Activated B cell treated with CpG ODN at 0.5 μM for 24 hours (primary cell): ENCODE measurements at regions not wholly inside any gene's neighbourhood (a gene's known extent, or its start where the extent isn't known, plus 50 kb on each side); places are given as distances from the start of the nearest gene placed in this dataset.

Source experiments
- ATAC-seq: fragments of 200-7000 bp; cut with Tn5 transposase; one replicate; pipeline ENCODE4 v1.10.0; 2021; ENCODE audit warnings: low read depth, mild to moderate bottlenecking, moderate library complexity
- CTCF ChIA-PET: fragments of 350-600 bp; sonication (Branson Sonifier 250); formaldehyde crosslinking; loops from one replicate; lab custom pipeline; 2021; ENCODE audit warnings: antibody characterized with exemption; lab: Charles Lee
- POLR2A ChIA-PET: fragments of 350-600 bp; sonication (Branson Sonifier 250); formaldehyde crosslinking; loops from one replicate; lab custom pipeline; 2021; ENCODE audit warnings: antibody characterized with exemption; lab: Charles Lee
- DNase-seq: peaks from one replicate; pipeline ENCODE4 v3.0.0; 2022
- H3K27ac Mint-ChIP-seq: one replicate; pipeline ENCODE4 v1.8.0; 2020; ENCODE audit warnings: mixed read lengths
- H3K27me3 Mint-ChIP-seq: one replicate; pipeline ENCODE4 v1.8.0; 2021; ENCODE audit warnings: mixed read lengths
- H3K36me3 Mint-ChIP-seq: one replicate; pipeline ENCODE4 v1.8.0; 2021; ENCODE audit warnings: low read depth, mixed read lengths
- H3K4me1 Mint-ChIP-seq: one replicate; pipeline ENCODE4 v1.8.0; 2021; ENCODE audit warnings: mixed read lengths
- H3K4me3 Mint-ChIP-seq: one replicate; pipeline ENCODE4 v1.8.0; 2020; ENCODE audit warnings: mild to moderate bottlenecking, mixed read lengths
- H3K9me3 Mint-ChIP-seq: one replicate; pipeline ENCODE4 v1.8.0; 2020; ENCODE audit warnings: mixed read lengths
- intact Hi-C: fragments of 100-400 bp; cut with micrococcal nuclease; formaldehyde crosslinking; loops from one replicate; pipeline ENCODE4 v1.15.1; 2024
- TF ChIP-seq, protein P1 (sequence below): fragments of 200-600 bp; IDR thresholded peaks from one replicate; pipeline ENCODE4 v1.8.0; 2022; ENCODE audit warnings: antibody characterized with exemption, mild to moderate bottlenecking

DNA sequence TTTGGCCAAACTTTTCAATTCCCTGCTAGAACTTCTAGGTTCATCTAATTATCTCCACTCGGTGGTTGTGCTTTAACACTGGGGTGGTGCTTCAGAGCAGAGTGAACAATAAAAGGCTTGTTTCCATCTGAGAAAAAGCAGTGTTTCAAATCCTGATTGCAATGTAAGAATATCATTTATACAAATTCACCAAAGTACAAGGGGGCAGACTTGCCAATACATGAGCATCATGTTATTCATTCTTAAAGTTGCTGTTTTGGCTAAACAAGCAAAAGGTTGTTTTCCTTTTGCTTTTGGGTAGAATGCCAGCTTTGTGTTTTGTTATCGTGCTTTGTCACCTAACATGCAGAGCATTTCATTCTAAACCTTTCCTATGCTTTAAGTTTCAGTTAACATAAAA lies 78.5 kb upstream of the UBAC2 start:
- H3K27ac Mint-ChIP-seq, result no peak overlapping the region
- H3K36me3 Mint-ChIP-seq, result no peaks in the 10 kb centered on the region
- ATAC-seq, result no peak
- no peaks in the 10 kb centered on the region for H3K9me3 Mint-ChIP-seq
- H3K4me1 Mint-ChIP-seq, result peaks cover 14% of the 10 kb centered on the region
- H3K4me3 Mint-ChIP-seq, result no peak overlapping the region
- TF ChIP-seq, protein P1, sequence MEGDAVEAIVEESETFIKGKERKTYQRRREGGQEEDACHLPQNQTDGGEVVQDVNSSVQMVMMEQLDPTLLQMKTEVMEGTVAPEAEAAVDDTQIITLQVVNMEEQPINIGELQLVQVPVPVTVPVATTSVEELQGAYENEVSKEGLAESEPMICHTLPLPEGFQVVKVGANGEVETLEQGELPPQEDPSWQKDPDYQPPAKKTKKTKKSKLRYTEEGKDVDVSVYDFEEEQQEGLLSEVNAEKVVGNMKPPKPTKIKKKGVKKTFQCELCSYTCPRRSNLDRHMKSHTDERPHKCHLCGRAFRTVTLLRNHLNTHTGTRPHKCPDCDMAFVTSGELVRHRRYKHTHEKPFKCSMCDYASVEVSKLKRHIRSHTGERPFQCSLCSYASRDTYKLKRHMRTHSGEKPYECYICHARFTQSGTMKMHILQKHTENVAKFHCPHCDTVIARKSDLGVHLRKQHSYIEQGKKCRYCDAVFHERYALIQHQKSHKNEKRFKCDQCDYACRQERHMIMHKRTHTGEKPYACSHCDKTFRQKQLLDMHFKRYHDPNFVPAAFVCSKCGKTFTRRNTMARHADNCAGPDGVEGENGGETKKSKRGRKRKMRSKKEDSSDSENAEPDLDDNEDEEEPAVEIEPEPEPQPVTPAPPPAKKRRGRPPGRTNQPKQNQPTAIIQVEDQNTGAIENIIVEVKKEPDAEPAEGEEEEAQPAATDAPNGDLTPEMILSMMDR, result no peak
- intact Hi-C loops, result loop anchor here (5.0 kb wide), 1 partner anchor 35 kb away; no protein-coding TSS in a partner anchor
- peaks cover 11% of the 10 kb centered on the region for H3K27me3 Mint-ChIP-seq
- no peak for DNase-seq
- POLR2A ChIA-PET, result no interaction called here
- CTCF ChIA-PET, result no interaction called here

DNA sequence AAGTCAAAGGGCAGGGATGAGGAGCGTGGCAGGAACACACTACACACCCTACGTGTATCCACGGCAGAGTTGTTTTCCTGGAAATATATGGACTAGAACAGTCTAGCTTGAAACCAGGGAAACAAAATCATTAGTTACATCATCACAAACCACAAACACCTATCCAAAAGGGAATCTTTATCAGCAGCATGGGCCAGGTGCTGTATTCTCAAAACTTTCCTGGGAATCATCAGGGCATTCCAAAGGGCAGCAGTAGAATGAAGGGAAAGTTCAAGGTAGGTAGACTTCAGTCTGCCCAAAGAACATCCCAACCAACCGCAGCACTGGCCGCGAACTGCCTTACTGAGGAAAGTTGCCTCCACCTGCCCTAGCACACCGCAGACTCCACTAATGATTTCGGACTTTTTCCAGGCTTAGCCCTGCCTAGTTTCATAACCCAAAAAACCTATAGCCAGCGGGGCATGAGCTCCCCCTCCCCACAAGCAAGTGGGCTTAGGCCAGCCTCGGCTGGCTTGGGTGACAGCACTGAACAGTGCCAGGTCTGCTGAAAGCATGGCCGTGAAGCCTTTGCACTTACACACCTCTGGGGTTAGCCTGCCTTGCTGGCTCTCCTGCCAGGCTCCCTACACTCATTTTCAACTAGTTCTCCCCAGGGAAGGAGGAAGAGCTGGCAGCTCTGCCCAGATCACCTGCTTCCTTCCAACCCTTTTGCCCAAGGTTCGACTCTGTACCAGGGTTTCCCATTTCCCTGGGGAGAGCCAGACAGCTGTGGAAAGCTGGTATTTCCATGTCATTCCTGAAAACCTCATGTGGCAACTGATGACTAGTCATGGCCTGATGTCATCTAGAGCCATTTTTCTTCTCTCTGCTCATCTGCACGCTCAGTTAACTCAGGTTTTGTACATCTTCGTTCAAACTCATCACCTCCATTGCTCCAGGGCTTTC lies 77.3 kb upstream of the UBAC2 start:
- Mint-ChIP-seq H3K4me1 (peaks cover 14% of the 10 kb centered on the region), H3K9me3 (no peaks in the 10 kb centered on the region), H3K27me3 (peaks cover 11% of the 10 kb centered on the region), H3K36me3 (no peaks in the 10 kb centered on the region), H3K27ac (no peak overlapping the region), H3K4me3 (no peak overlapping the region)
- TF ChIP-seq, protein P1, result no peak
- ChIA-PET CTCF (no interaction called here), POLR2A (interaction anchor here (1.2 kb wide), 1 partner anchor 36 kb away, joined by 4 read pairs; no protein-coding TSS in a partner anchor)
- DNase-seq, result no peak
- ATAC-seq, result no peak
- intact Hi-C loops, result loop anchor here (5.0 kb wide), 1 partner anchor 36 kb away; no protein-coding TSS in a partner anchor

DNA sequence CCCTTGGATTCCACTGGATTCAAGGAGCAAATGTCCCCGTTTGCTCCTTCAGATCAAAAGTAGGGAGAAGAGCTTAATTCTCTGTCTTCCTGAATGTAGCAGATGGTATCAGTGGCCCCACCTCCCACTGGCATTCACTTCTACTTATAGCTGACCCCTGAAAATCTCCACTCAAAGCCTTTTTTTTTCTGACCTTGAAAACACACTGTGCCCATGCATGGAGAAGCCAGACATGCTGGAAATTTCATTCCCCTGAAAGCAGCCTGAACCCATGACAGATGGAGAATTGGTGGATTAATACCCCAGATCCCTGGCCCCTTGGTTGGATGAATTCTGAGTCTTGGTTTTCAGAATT lies 76.6 kb upstream of the UBAC2 start:
- no peak for ATAC-seq
- Mint-ChIP-seq H3K9me3 (no peaks in the 10 kb centered on the region), H3K4me3 (no peak overlapping the region), H3K27ac (no peak overlapping the region), H3K27me3 (peaks cover 11% of the 10 kb centered on the region), H3K36me3 (no peaks in the 10 kb centered on the region), H3K4me1 (peaks cover 14% of the 10 kb centered on the region)
- TF ChIP-seq, protein P1, result no peak
- POLR2A ChIA-PET, result interaction anchor here (1.2 kb wide), 1 partner anchor 37 kb away, joined by 4 read pairs; no protein-coding TSS in a partner anchor
- CTCF ChIA-PET, result no interaction called here
- no peak for DNase-seq
- intact Hi-C loops, result loop anchor here (5.0 kb wide), 1 partner anchor 37 kb away; no protein-coding TSS in a partner anchor

DNA sequence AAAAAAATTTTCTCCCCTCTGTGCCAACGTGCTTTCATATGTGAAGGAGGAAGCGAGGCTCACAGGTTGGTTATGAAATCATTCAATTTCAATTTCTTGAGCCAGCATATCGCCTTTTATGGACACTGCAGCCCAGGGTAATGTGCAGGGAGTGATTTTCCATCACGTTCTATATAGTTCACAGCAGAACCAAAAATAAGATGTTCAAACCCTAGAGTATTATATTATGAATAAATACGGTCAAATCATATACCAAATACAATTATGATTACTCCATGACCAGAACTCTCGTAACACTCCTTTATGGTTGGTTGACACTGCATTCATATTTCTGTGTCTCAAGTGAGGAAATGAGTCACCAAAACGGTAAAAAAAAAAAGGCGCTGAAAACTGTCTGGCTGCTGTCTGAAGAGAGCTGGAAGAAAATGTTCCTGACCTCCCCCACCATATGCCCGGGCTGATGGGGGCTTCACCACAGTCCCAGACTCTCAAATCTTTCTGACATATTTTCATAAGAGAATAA lies 75.8 kb upstream of the UBAC2 start:
- no peaks in the 10 kb centered on the region for H3K36me3 Mint-ChIP-seq
- no peaks in the 10 kb centered on the region for H3K9me3 Mint-ChIP-seq
- peak overlapping the region; percentile 35 for H3K4me3 Mint-ChIP-seq
- peaks cover 11% of the 10 kb centered on the region for H3K27me3 Mint-ChIP-seq
- ChIA-PET CTCF (no interaction called here), POLR2A (interaction anchor here (0.6 to 1.2 kb wide), 6 partner anchors 8 to 626 kb away, joined by 3 to 4 read pairs (median 3); no protein-coding TSS in a partner anchor)
- ATAC-seq (peak; percentile 84), DNase-seq (no peak)
- intact Hi-C loops, result loop anchor here (5.0 kb wide), 1 partner anchor 38 kb away; no protein-coding TSS in a partner anchor
- H3K27ac Mint-ChIP-seq, result peak overlapping the region; percentile 61
- TF ChIP-seq, protein P1, result no peak
- peaks cover 14% of the 10 kb centered on the region for H3K4me1 Mint-ChIP-seq
